Small intestine (tissue), 7 donors: ENCODE measurements at regions not wholly inside any gene's neighbourhood (a gene's known extent, or its start where the extent isn't known, plus 50 kb on each side); places are given as distances from the start of the nearest gene placed in this dataset.
"Not testable (repeated sequence)": the region's sequence is repeated elsewhere in the genome, so short reads cannot be mapped to it uniquely, and the experiment has no call there.

ENCODE experiments used
- DNase-seq, 2 donors: peaks; one replicate each; pipeline versions ENCODE4 v3.0.0 to v3.0.0-alpha.2; 2013
- FAIRE-seq: peaks from 2 replicates; lab custom pipeline; 2012; peaks lifted over from hg19 to GRCh38; lab: Jason Lieb, UNC
- H3K27ac ChIP-seq, 3 donors: one replicate each; pipeline ENCODE4 v1.5.1; 2013; ENCODE audit warnings: low read length in 2 of 3, mild to moderate bottlenecking in 2 of 3, control low read depth in 1 of 3, inconsistent platforms in 1 of 3, low read depth in 1 of 3, moderate library complexity in 1 of 3
- H3K27me3 ChIP-seq, 3 donors: one replicate each; pipeline ENCODE4 v1.6.1; 2013; ENCODE audit warnings: low read length in 3 of 3, inconsistent platforms in 1 of 3; ENCODE audit not compliant: control insufficient read depth in 3 of 3, insufficient read depth in 3 of 3
- H3K36me3 ChIP-seq, 3 donors: one replicate each; pipeline ENCODE4 v1.6.1; 2013; ENCODE audit warnings: low read length in 3 of 3, inconsistent platforms in 1 of 3, low read depth in 1 of 3, mild to moderate bottlenecking in 1 of 3, moderate library complexity in 1 of 3; ENCODE audit not compliant: control insufficient read depth in 3 of 3, insufficient read depth in 2 of 3
- H3K4me1 ChIP-seq, 3 donors: one replicate each; pipeline ENCODE4 v1.6.1; 2013; ENCODE audit warnings: low read length in 2 of 3, inconsistent platforms in 1 of 3, low read depth in 1 of 3, mild to moderate bottlenecking in 1 of 3, moderate library complexity in 1 of 3; ENCODE audit not compliant: control insufficient read depth in 3 of 3, insufficient read depth in 2 of 3
- H3K4me3 ChIP-seq, 3 donors: one replicate each; pipeline ENCODE4 v1.5.1; 2013; ENCODE audit warnings: low read length in 3 of 3, control low read depth in 1 of 3, inconsistent platforms in 1 of 3, low read depth in 1 of 3, mild to moderate bottlenecking in 1 of 3, moderate library complexity in 1 of 3
- H3K9me3 ChIP-seq, 2 donors: one replicate each; pipeline ENCODE4 v1.6.1; 2013; ENCODE audit warnings: low read depth in 1 of 2, low read length in 1 of 2; ENCODE audit not compliant: control insufficient read depth in 2 of 2, insufficient read depth in 1 of 2
- WGBS, 3 donors: extraction: QIAGEN DNeasy Blood & Tissue Kit; methylation state at CpG; one replicate each; pipeline ENCODE4 v1.1.7; 2013; 5-methylcytosine and 5-hydroxymethylcytosine counted together
- donor health status: healthy with polysubstance abuse.
- donor health status: control.
- donor health status: control.
- donor health status: Bipolar disorder and iron deficiency.
- donor health status: healthy.

GRCh38 chr10:38333699-38334098 is 239.6 kb downstream of the ZNF37A start:
- DNase-seq, H3K9me3 ChIP-seq, H3K4me1 ChIP-seq, H3K27ac ChIP-seq, H3K4me3 ChIP-seq, FAIRE-seq, H3K27me3 ChIP-seq, H3K36me3 ChIP-seq: not testable (repeated sequence)
- 63 to 85% (median 70%) methylated on average over 3 of the region's 4 CpGs for WGBS, 3 donors

GRCh38 chr10:38350645-38351044 is 256.5 kb downstream of the ZNF37A start:
- not testable (repeated sequence) for H3K36me3 ChIP-seq, DNase-seq, H3K27me3 ChIP-seq, H3K4me1 ChIP-seq, H3K9me3 ChIP-seq, FAIRE-seq, H3K27ac ChIP-seq, H3K4me3 ChIP-seq
- WGBS, 3 donors: 75 to 92% (median 90%) methylated on average over 1 of the region's 1 CpG

GRCh38 chr10:38354410-38354809 is 260.3 kb downstream of the ZNF37A start:
- WGBS, 3 donors: 21 to 50% (median 41%) methylated on average over 3 of the region's 3 CpGs
- peak; percentile 46 to 57 for DNase-seq
- not testable (repeated sequence) for H3K36me3 ChIP-seq, H3K27ac ChIP-seq, H3K4me3 ChIP-seq, H3K4me1 ChIP-seq, H3K9me3 ChIP-seq, FAIRE-seq, H3K27me3 ChIP-seq

- H3K9me3 ChIP-seq, H3K36me3 ChIP-seq, H3K4me1 ChIP-seq, FAIRE-seq, H3K27me3 ChIP-seq: not testable (repeated sequence)
- Histone ChIP-seq H3K27ac (peak overlapping the region; percentile 58 to 92 (median 84)), H3K4me3 (peak overlapping the region; percentile 35 to 50 (median 41))
- peak; percentile 78 to 82 for DNase-seq
- 4 to 7% (median 5%) methylated on average over 23 to 37 of the region's 41 CpGs for WGBS, 3 donors
Measured at GRCh38 chr10:38355911-38356526, 261.9 kb downstream of the ZNF37A start.

- FAIRE-seq, H3K4me1 ChIP-seq, H3K27me3 ChIP-seq, H3K36me3 ChIP-seq, H3K9me3 ChIP-seq: not testable (repeated sequence)
- peak overlapping the region in 2 of 3 donors; percentile 71 to 89 for H3K27ac ChIP-seq
- H3K4me3 ChIP-seq: peak overlapping the region in 2 of 3 donors; percentile 41 to 48
- DNase-seq: peak; percentile 22
- 4 to 6% (median 6%) methylated on average over 8 to 13 of the region's 16 CpGs for whole genome bisulfite sequencing, 3 donors
Measured at GRCh38 chr10:38356527-38356926, 262.4 kb downstream of the ZNF37A start.

GRCh38 chr10:38362514-38362913 is 268.4 kb downstream of the ZNF37A start:
- not testable (repeated sequence) for FAIRE-seq, DNase-seq, H3K4me3 ChIP-seq, H3K4me1 ChIP-seq, H3K27me3 ChIP-seq, H3K27ac ChIP-seq, H3K9me3 ChIP-seq, H3K36me3 ChIP-seq

- FAIRE-seq: not testable (repeated sequence)
- WGBS, 3 donors: 92 to 97% (median 94%) methylated on average over 3 of the region's 4 CpGs
Measured at GRCh38 chr10:38364073-38364472, 269.9 kb downstream of the ZNF37A start.

GRCh38 chr10:38365917-38366316 is 271.8 kb downstream of the ZNF37A start:
- not testable (repeated sequence) for FAIRE-seq, H3K27me3 ChIP-seq
- 42 to 55% (median 49%) methylated on average over 4 to 5 of the region's 5 CpGs for WGBS, 3 donors

More at GRCh38 chr10:38364073-38364472, 269.9 kb downstream of the ZNF37A start:
- H3K27ac ChIP-seq, DNase-seq, H3K36me3 ChIP-seq, H3K9me3 ChIP-seq, H3K27me3 ChIP-seq, H3K4me1 ChIP-seq, H3K4me3 ChIP-seq: not testable (repeated sequence)

GRCh38 chr10:38383800-38384199 is 289.7 kb downstream of the ZNF37A start:
- 78 to 93% (median 87%) methylated on average over 2 of the region's 2 CpGs for WGBS, 3 donors
- H3K36me3 ChIP-seq, H3K27me3 ChIP-seq, H3K9me3 ChIP-seq, H3K4me3 ChIP-seq, H3K27ac ChIP-seq, FAIRE-seq, DNase-seq, H3K4me1 ChIP-seq: not testable (repeated sequence)

More at GRCh38 chr10:38365917-38366316, 271.8 kb downstream of the ZNF37A start:
- H3K9me3 ChIP-seq, H3K4me1 ChIP-seq, H3K36me3 ChIP-seq, H3K27ac ChIP-seq, H3K4me3 ChIP-seq: not testable (repeated sequence)
- peak; percentile 52 to 58 for DNase-seq
